Chondrocyte (in vitro differentiated cells): ENCODE measurements at regions not wholly inside any gene's neighbourhood (a gene's known extent, or its start where the extent isn't known, plus 50 kb on each side); places are given as distances from the start of the nearest gene placed in this dataset.

Experiments
- DNase-seq: peaks from one replicate; pipeline ENCODE4 v3.0.0; 2021; ENCODE audit warnings: mixed read lengths, low spot score
- H3K27ac Mint-ChIP-seq: one replicate; pipeline ENCODE4 v1.8.0; 2021; ENCODE audit warnings: mild to moderate bottlenecking, moderate library complexity, mixed read lengths; ENCODE audit not compliant: unreplicated experiment
- H3K27me3 Mint-ChIP-seq: 2 replicates; pipeline ENCODE4 v1.8.0; 2021; ENCODE audit warnings: low read depth, mixed read lengths
- H3K36me3 Mint-ChIP-seq: 2 replicates; pipeline ENCODE4 v1.8.0; 2021; ENCODE audit warnings: low read depth, mixed read lengths
- H3K4me1 Mint-ChIP-seq: 2 replicates; pipeline ENCODE4 v1.8.0; 2021; ENCODE audit warnings: low read depth, mild to moderate bottlenecking, mixed read lengths
- H3K4me3 Mint-ChIP-seq: one replicate; pipeline ENCODE4 v1.8.0; 2021; ENCODE audit warnings: mild to moderate bottlenecking, moderate library complexity, mixed read lengths; ENCODE audit not compliant: unreplicated experiment
- H3K9me3 Mint-ChIP-seq: 2 replicates; pipeline ENCODE4 v1.8.0; 2021; ENCODE audit warnings: low read depth, mixed read lengths
- CTCF ChIP-seq: fragments of 200-600 bp; sonication (generic); IDR thresholded peaks from 2 replicates; pipeline ENCODE4 v1.5.0; 2021; ENCODE audit warnings: antibody characterized with exemption, mild to moderate bottlenecking, moderate library complexity

- H3K27me3 Mint-ChIP-seq = peaks cover 21% of the 10 kb centered on the region
Measured at GRCh38 chr9:113659740-113660139, 196.2 kb downstream of the RGS3 start.

GRCh38 chr9:113660196-113660595 is 196.7 kb downstream of the RGS3 start:
- Mint-ChIP-seq H3K4me3 (no peak overlapping the region), H3K36me3 (no peaks in the 10 kb centered on the region), H3K27me3 (peaks cover 21% of the 10 kb centered on the region), H3K27ac (no peak overlapping the region), H3K4me1 (peaks cover 3% of the 10 kb centered on the region), H3K9me3 (no peaks in the 10 kb centered on the region)
- no peak for DNase-seq
- TF ChIP-seq CTCF = no peak

More at GRCh38 chr9:113659740-113660139, 196.2 kb downstream of the RGS3 start:
- Mint-ChIP-seq H3K4me3 (no peak overlapping the region), H3K27ac (no peak overlapping the region), H3K4me1 (peaks cover 8% of the 10 kb centered on the region), H3K9me3 (no peaks in the 10 kb centered on the region), H3K36me3 (no peaks in the 10 kb centered on the region)
- DNase-seq = no peak
- TF ChIP-seq CTCF = no peak

DNA sequence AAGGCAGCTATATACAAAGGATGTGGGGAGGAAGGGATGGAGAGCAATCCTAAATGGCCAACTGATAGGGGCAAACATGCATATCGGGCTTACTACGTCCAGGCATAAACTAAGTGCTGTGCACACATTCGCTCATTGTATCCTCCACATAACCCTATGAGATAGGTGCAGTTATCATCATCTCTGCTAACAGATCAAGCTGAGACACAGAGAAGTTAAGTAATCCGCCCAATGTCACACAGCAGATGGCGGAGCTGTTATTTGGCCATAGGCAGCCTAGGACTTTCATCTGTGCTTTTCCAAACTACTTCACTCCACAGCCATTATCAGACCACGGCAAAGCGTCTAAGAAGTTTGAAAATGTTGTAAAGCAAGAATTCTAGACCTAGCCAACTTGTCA is 197.5 kb downstream of the RGS3 start:
- Mint-ChIP-seq H3K27ac (no peak overlapping the region), H3K4me3 (no peak overlapping the region), H3K4me1 (no peaks in the 10 kb centered on the region), H3K9me3 (no peaks in the 10 kb centered on the region), H3K27me3 (peaks cover 21% of the 10 kb centered on the region), H3K36me3 (no peaks in the 10 kb centered on the region)
- DNase-seq = no peak
- no peak for TF ChIP-seq CTCF

GRCh38 chr9:113664181-113664875 is 200.8 kb downstream of the RGS3 start:
- no peak for DNase-seq

GRCh38 chr9:113665064-113665463 is 201.5 kb downstream of the RGS3 start:
- peaks cover 12% of the 10 kb centered on the region for H3K27me3 Mint-ChIP-seq
- TF ChIP-seq CTCF = no peak
- H3K27ac Mint-ChIP-seq = no peak overlapping the region
- no peak for DNase-seq
- no peak overlapping the region for H3K4me3 Mint-ChIP-seq
- H3K36me3 Mint-ChIP-seq = no peaks in the 10 kb centered on the region
- H3K9me3 Mint-ChIP-seq = no peaks in the 10 kb centered on the region
- H3K4me1 Mint-ChIP-seq = no peaks in the 10 kb centered on the region

More at GRCh38 chr9:113664181-113664875, 200.8 kb downstream of the RGS3 start:
- Mint-ChIP-seq H3K4me3 (no peak overlapping the region), H3K27ac (no peak overlapping the region), H3K9me3 (no peaks in the 10 kb centered on the region), H3K36me3 (no peaks in the 10 kb centered on the region), H3K27me3 (peaks cover 17% of the 10 kb centered on the region), H3K4me1 (no peaks in the 10 kb centered on the region)
- no peak for TF ChIP-seq CTCF
